T-helper 17 cell (primary cell): ENCODE measurements at regions not wholly inside any gene's neighbourhood (a gene's known extent, or its start where the extent isn't known, plus 50 kb on each side); places are given as distances from the start of the nearest gene placed in this dataset.
A peak's percentile ranks its signal among the peaks of the same experiment; 100 is the strongest.

Experiments used
- ATAC-seq: fragments of 150-1000 bp; cut with Tn5 transposase; 2 replicates; pipeline ENCODE4 v1.10.0; 2021; ENCODE audit warnings: mild to moderate bottlenecking, moderate library complexity
- DNase-seq, 3 donors: peaks; one replicate each; pipeline versions ENCODE4 v3.0.0 to v3.0.0-alpha.2; 2020 to 2021
- H3K9me3 ChIP-seq: one replicate; pipeline ENCODE4 v1.7.0; 2013; ENCODE audit warnings: low read length, mild to moderate bottlenecking; ENCODE audit not compliant: control insufficient read depth, poor library complexity, severe bottlenecking
- H3K27ac Mint-ChIP-seq: one replicate; pipeline ENCODE4 v1.8.0; 2022; ENCODE audit warnings: mild to moderate bottlenecking, moderate library complexity, mixed read lengths
- H3K27me3 Mint-ChIP-seq: one replicate; pipeline ENCODE4 v1.8.0; 2022; ENCODE audit warnings: mixed read lengths
- H3K36me3 Mint-ChIP-seq: one replicate; pipeline ENCODE4 v1.8.0; 2022; ENCODE audit warnings: low read depth, mixed read lengths
- H3K4me1 Mint-ChIP-seq: one replicate; pipeline ENCODE4 v1.8.0; 2022; ENCODE audit warnings: mild to moderate bottlenecking, mixed read lengths
- H3K4me3 Mint-ChIP-seq: one replicate; pipeline ENCODE4 v1.8.0; 2022; ENCODE audit warnings: mild to moderate bottlenecking, moderate library complexity, mixed read lengths

GRCh38 chr14:100662879-100663760 lies 63.6 kb upstream of the DLK1 start:
- DNase-seq, result peak; percentile 33 to 47 (median 45)
- no peak overlapping the region for H3K4me3 Mint-ChIP-seq
- no peaks in the 10 kb centered on the region for H3K9me3 ChIP-seq
- peaks cover 34% of the 10 kb centered on the region for H3K27me3 Mint-ChIP-seq
- no peaks in the 10 kb centered on the region for H3K36me3 Mint-ChIP-seq
- ATAC-seq, result no peak
- no peaks in the 10 kb centered on the region for H3K4me1 Mint-ChIP-seq
- H3K27ac Mint-ChIP-seq, result no peak overlapping the region

- H3K36me3 Mint-ChIP-seq, result no peaks in the 10 kb centered on the region
- DNase-seq, result no peak
- no peaks in the 10 kb centered on the region for H3K4me1 Mint-ChIP-seq
- no peak overlapping the region for H3K4me3 Mint-ChIP-seq
- H3K9me3 ChIP-seq, result no peaks in the 10 kb centered on the region
- H3K27me3 Mint-ChIP-seq, result peaks cover 39% of the 10 kb centered on the region
- H3K27ac Mint-ChIP-seq, result no peak overlapping the region
- no peak for ATAC-seq
These were observed 63.0 kb upstream of the DLK1 start for GRCh38 chr14:100663761-100664052.

GRCh38 chr14:100664231-100664630 lies 62.5 kb upstream of the DLK1 start:
- H3K36me3 Mint-ChIP-seq, result no peaks in the 10 kb centered on the region
- H3K27me3 Mint-ChIP-seq, result peaks cover 43% of the 10 kb centered on the region
- no peak overlapping the region for H3K27ac Mint-ChIP-seq
- no peaks in the 10 kb centered on the region for H3K4me1 Mint-ChIP-seq
- H3K4me3 Mint-ChIP-seq, result no peak overlapping the region
- DNase-seq, result no peak
- no peaks in the 10 kb centered on the region for H3K9me3 ChIP-seq
- no peak for ATAC-seq

GRCh38 chr14:100664841-100665510 lies 61.7 kb upstream of the DLK1 start:
- Mint-ChIP-seq H3K4me1 (no peaks in the 10 kb centered on the region), H3K27ac (no peak overlapping the region), H3K36me3 (no peaks in the 10 kb centered on the region), H3K4me3 (peak overlapping the region; percentile 33), H3K27me3 (peaks cover 51% of the 10 kb centered on the region)
- no peak for DNase-seq
- H3K9me3 ChIP-seq, result no peaks in the 10 kb centered on the region
- no peak for ATAC-seq

- Mint-ChIP-seq H3K4me3 (no peak overlapping the region), H3K27me3 (peaks cover 53% of the 10 kb centered on the region), H3K27ac (no peak overlapping the region), H3K36me3 (no peaks in the 10 kb centered on the region), H3K4me1 (no peaks in the 10 kb centered on the region)
- DNase-seq (no peak), ATAC-seq (no peak)
- H3K9me3 ChIP-seq, result no peaks in the 10 kb centered on the region
These were observed 61.1 kb upstream of the DLK1 start for GRCh38 chr14:100665511-100666032.

GRCh38 chr14:100666403-100666802 lies 60.3 kb upstream of the DLK1 start:
- peaks cover 61% of the 10 kb centered on the region for H3K27me3 Mint-ChIP-seq
- no peak for ATAC-seq
- no peaks in the 10 kb centered on the region for H3K4me1 Mint-ChIP-seq
- H3K27ac Mint-ChIP-seq, result no peak overlapping the region
- DNase-seq, result no peak
- no peaks in the 10 kb centered on the region for H3K36me3 Mint-ChIP-seq
- no peak overlapping the region for H3K4me3 Mint-ChIP-seq
- H3K9me3 ChIP-seq, result no peaks in the 10 kb centered on the region

GRCh38 chr14:100666851-100667250 lies 59.8 kb upstream of the DLK1 start:
- Mint-ChIP-seq H3K4me1 (no peaks in the 10 kb centered on the region), H3K27ac (no peak overlapping the region), H3K36me3 (peaks cover 2% of the 10 kb centered on the region), H3K27me3 (peaks cover 66% of the 10 kb centered on the region), H3K4me3 (no peak overlapping the region)
- no peak for DNase-seq
- H3K9me3 ChIP-seq, result no peaks in the 10 kb centered on the region
- no peak for ATAC-seq

GRCh38 chr14:100667656-100668055 lies 59.0 kb upstream of the DLK1 start:
- Mint-ChIP-seq H3K4me3 (no peak overlapping the region), H3K27ac (no peak overlapping the region), H3K36me3 (peaks cover 2% of the 10 kb centered on the region), H3K27me3 (peaks cover 73% of the 10 kb centered on the region), H3K4me1 (no peaks in the 10 kb centered on the region)
- H3K9me3 ChIP-seq, result no peaks in the 10 kb centered on the region
- ATAC-seq (no peak), DNase-seq (no peak)

- ATAC-seq, result no peak
- no peak for DNase-seq
- no peaks in the 10 kb centered on the region for H3K9me3 ChIP-seq
- Mint-ChIP-seq H3K4me3 (no peak overlapping the region), H3K27ac (no peak overlapping the region), H3K36me3 (peaks cover 2% of the 10 kb centered on the region), H3K4me1 (peaks cover under 1% of the 10 kb centered on the region), H3K27me3 (peaks cover 80% of the 10 kb centered on the region)
These were observed 58.3 kb upstream of the DLK1 start for GRCh38 chr14:100668352-100668751.

GRCh38 chr14:100669011-100669412 lies 57.7 kb upstream of the DLK1 start:
- no peaks in the 10 kb centered on the region for H3K9me3 ChIP-seq
- ATAC-seq, result no peak
- no peak for DNase-seq
- Mint-ChIP-seq H3K4me3 (no peak overlapping the region), H3K27me3 (peaks cover 86% of the 10 kb centered on the region), H3K27ac (no peak overlapping the region), H3K4me1 (peaks cover 6% of the 10 kb centered on the region), H3K36me3 (peaks cover 5% of the 10 kb centered on the region)

GRCh38 chr14:100669468-100669867 lies 57.2 kb upstream of the DLK1 start:
- ATAC-seq, result no peak
- H3K36me3 Mint-ChIP-seq, result peaks cover 5% of the 10 kb centered on the region

GRCh38 chr14:100670017-100670752 lies 56.5 kb upstream of the DLK1 start:
- Mint-ChIP-seq H3K4me3 (no peak overlapping the region), H3K27ac (no peak overlapping the region), H3K27me3 (peaks cover 86% of the 10 kb centered on the region), H3K36me3 (peaks cover 5% of the 10 kb centered on the region), H3K4me1 (peaks cover 6% of the 10 kb centered on the region)
- DNase-seq (no peak), ATAC-seq (no peak)
- no peaks in the 10 kb centered on the region for H3K9me3 ChIP-seq

More at GRCh38 chr14:100669468-100669867, 57.2 kb upstream of the DLK1 start:
- DNase-seq, result no peak
- Mint-ChIP-seq H3K27ac (no peak overlapping the region), H3K27me3 (peaks cover 86% of the 10 kb centered on the region), H3K4me1 (peaks cover 6% of the 10 kb centered on the region), H3K4me3 (no peak overlapping the region)
- H3K9me3 ChIP-seq, result no peaks in the 10 kb centered on the region

GRCh38 chr14:100670753-100671049 lies 56.0 kb upstream of the DLK1 start:
- peaks cover 6% of the 10 kb centered on the region for H3K4me1 Mint-ChIP-seq
- H3K27ac Mint-ChIP-seq, result no peak overlapping the region
- DNase-seq (no peak), ATAC-seq (no peak)
- peaks cover 85% of the 10 kb centered on the region for H3K27me3 Mint-ChIP-seq
- H3K36me3 Mint-ChIP-seq, result peaks cover 5% of the 10 kb centered on the region
- no peaks in the 10 kb centered on the region for H3K9me3 ChIP-seq
- H3K4me3 Mint-ChIP-seq, result no peak overlapping the region
